GM19467 (cell line): ENCODE measurements at regions not wholly inside any gene's neighbourhood (a gene's known extent, or its start where the extent isn't known, plus 50 kb on each side); places are given as distances from the start of the nearest gene placed in this dataset.

ENCODE experiments used
- ATAC-seq: cut with Tn5 transposase; IDR thresholded peaks from one replicate; pipeline ENCODE4 v1.9.1; 2021; ENCODE audit warnings: mild to moderate bottlenecking, moderate library complexity; ENCODE audit not compliant: unreplicated experiment

GRCh38 chr9:18368206-18368605 lies 105.7 kb upstream of the ADAMTSL1 start:
- ATAC-seq = no peak

GRCh38 chr9:18371141-18371540 lies 102.8 kb upstream of the ADAMTSL1 start:
- no peak for ATAC-seq

- ATAC-seq = no peak
These were observed 102.3 kb upstream of the ADAMTSL1 start for GRCh38 chr9:18371621-18372020.

- ATAC-seq = no peak
These were observed 94.7 kb upstream of the ADAMTSL1 start for GRCh38 chr9:18379073-18379811.

- ATAC-seq = no peak
These were observed 91.7 kb upstream of the ADAMTSL1 start for GRCh38 chr9:18382243-18382642.

- ATAC-seq = no peak
These were observed 89.9 kb upstream of the ADAMTSL1 start for GRCh38 chr9:18384066-18384465.

GRCh38 chr9:18385696-18386490 lies 88.1 kb upstream of the ADAMTSL1 start:
- no peak for ATAC-seq

GRCh38 chr9:18390393-18390792 lies 83.6 kb upstream of the ADAMTSL1 start:
- no peak for ATAC-seq

GRCh38 chr9:18393340-18394130 lies 80.4 kb upstream of the ADAMTSL1 start:
- ATAC-seq = no peak

- ATAC-seq = no peak
These were observed 79.1 kb upstream of the ADAMTSL1 start for GRCh38 chr9:18394847-18395351.

- no peak for ATAC-seq
These were observed 77.7 kb upstream of the ADAMTSL1 start for GRCh38 chr9:18396102-18396728.

GRCh38 chr9:18397076-18397475 lies 76.9 kb upstream of the ADAMTSL1 start:
- no peak for ATAC-seq

- ATAC-seq = no peak
These were observed 75.9 kb upstream of the ADAMTSL1 start for GRCh38 chr9:18398038-18398437.

GRCh38 chr9:18404434-18405029 lies 69.4 kb upstream of the ADAMTSL1 start:
- no peak for ATAC-seq

GRCh38 chr9:18405240-18405639 lies 68.7 kb upstream of the ADAMTSL1 start:
- ATAC-seq = no peak

GRCh38 chr9:18410983-18411382 lies 63.0 kb upstream of the ADAMTSL1 start:
- ATAC-seq = no peak

GRCh38 chr9:18421391-18421790 lies 52.6 kb upstream of the ADAMTSL1 start:
- ATAC-seq = no peak

- no peak for ATAC-seq
These were observed 51.5 kb upstream of the ADAMTSL1 start for GRCh38 chr9:18422296-18423036.

GRCh38 chr9:18423791-18424531 lies 50.0 kb upstream of the ADAMTSL1 start:
- ATAC-seq = no peak
